ENCODE measurements at regions not wholly inside any gene's neighbourhood (a gene's known extent, or its start where the extent isn't known, plus 50 kb on each side); places are given as distances from the start of the nearest gene placed in this dataset.
"Not testable (repeated sequence)": the region's sequence is repeated elsewhere in the genome, so short reads cannot be mapped to it uniquely, and the experiment has no call there.

GRCh38 chr14:85150166-85150565 lies 379.8 kb upstream of the FLRT2 start:
- FAIRE-seq = no peak

- FAIRE-seq = no peak
Measured at GRCh38 chr14:85154714-85155113, 375.2 kb upstream of the FLRT2 start.

- FAIRE-seq = no peak
Measured at GRCh38 chr14:85156319-85156718, 373.6 kb upstream of the FLRT2 start.

- no peak for FAIRE-seq
Measured at GRCh38 chr14:85159726-85160125, 370.2 kb upstream of the FLRT2 start.

- FAIRE-seq = no peak
Measured at GRCh38 chr14:85165094-85165493, 364.9 kb upstream of the FLRT2 start.

- no peak for FAIRE-seq
Measured at GRCh38 chr14:85169381-85169780, 360.6 kb upstream of the FLRT2 start.

- no peak for FAIRE-seq
Measured at GRCh38 chr14:85172290-85172689, 357.7 kb upstream of the FLRT2 start.

- no peak for FAIRE-seq
Measured at GRCh38 chr14:85172889-85173477, 357.0 kb upstream of the FLRT2 start.

GRCh38 chr14:85175556-85175955 lies 354.4 kb upstream of the FLRT2 start:
- no peak for FAIRE-seq

- no peak for FAIRE-seq
Measured at GRCh38 chr14:85178864-85179263, 351.1 kb upstream of the FLRT2 start.

GRCh38 chr14:85180876-85181275 lies 349.1 kb upstream of the FLRT2 start:
- FAIRE-seq = no peak

GRCh38 chr14:85182282-85182681 lies 347.7 kb upstream of the FLRT2 start:
- FAIRE-seq = no peak

- FAIRE-seq = no peak
Measured at GRCh38 chr14:85186082-85186481, 343.9 kb upstream of the FLRT2 start.

GRCh38 chr14:85187521-85187920 lies 342.4 kb upstream of the FLRT2 start:
- FAIRE-seq = no peak

- FAIRE-seq = no peak
Measured at GRCh38 chr14:85188836-85189235, 341.1 kb upstream of the FLRT2 start.

GRCh38 chr14:85189253-85189652 lies 340.7 kb upstream of the FLRT2 start:
- not testable (repeated sequence) for FAIRE-seq

GRCh38 chr14:85190251-85190650 lies 339.7 kb upstream of the FLRT2 start:
- FAIRE-seq = no peak

- FAIRE-seq = no peak
Measured at GRCh38 chr14:85191986-85192385, 338.0 kb upstream of the FLRT2 start.

- FAIRE-seq = no peak
Measured at GRCh38 chr14:85195872-85196477, 334.0 kb upstream of the FLRT2 start.

GRCh38 chr14:85198001-85198400 lies 331.9 kb upstream of the FLRT2 start:
- no peak for FAIRE-seq

GRCh38 chr14:85205875-85206274 lies 324.1 kb upstream of the FLRT2 start:
- no peak for FAIRE-seq

- no peak for FAIRE-seq
Measured at GRCh38 chr14:85214471-85214870, 315.5 kb upstream of the FLRT2 start.

GRCh38 chr14:85217412-85217811 lies 312.5 kb upstream of the FLRT2 start:
- FAIRE-seq = peak; percentile 23

- FAIRE-seq = no peak
Measured at GRCh38 chr14:85218982-85219381, 311.0 kb upstream of the FLRT2 start.

GRCh38 chr14:85221832-85222231 lies 308.1 kb upstream of the FLRT2 start:
- no peak for FAIRE-seq
